Lung (tissue), 11 donors: ENCODE measurements at regions not wholly inside any gene's neighbourhood (a gene's known extent, or its start where the extent isn't known, plus 50 kb on each side); places are given as distances from the start of the nearest gene placed in this dataset.
"Not testable (repeated sequence)": the region's sequence is repeated elsewhere in the genome, so short reads cannot be mapped to it uniquely, and the experiment has no call there.

Experiments used
- ATAC-seq: fragments of 200-7000 bp; cut with Tn5 transposase; one replicate; pipeline ENCODE4 v1.9.1; 2020; ENCODE audit warnings: moderate number of reproducible peaks; ENCODE audit not compliant: insufficient read depth, low FRiP score
- DNase-seq, 3 donors: peaks; one replicate each; pipeline ENCODE4 v3.0.0-alpha.2; 2013 to 2017
- H3K27ac ChIP-seq, 2 donors: one replicate each; pipeline ENCODE4 v1.5.1; 2013; ENCODE audit warnings: mild to moderate bottlenecking in 2 of 2, moderate library complexity in 2 of 2, control low read depth in 1 of 2, inconsistent platforms in 1 of 2, low read depth in 1 of 2, low read length in 1 of 2
- H3K27me3 ChIP-seq, 3 donors: one replicate each; pipeline ENCODE4 v1.5.1; 2013; ENCODE audit warnings: low read length in 2 of 3; ENCODE audit not compliant: control insufficient read depth in 3 of 3, insufficient read depth in 3 of 3
- H3K36me3 ChIP-seq, 4 donors: one replicate each; pipeline ENCODE4 v1.5.1; 2013; ENCODE audit warnings: low read length in 4 of 4, mild to moderate bottlenecking in 1 of 4, moderate library complexity in 1 of 4; ENCODE audit not compliant: control insufficient read depth in 4 of 4, insufficient read depth in 4 of 4
- H3K4me1 ChIP-seq, 5 donors: one replicate each; pipeline ENCODE4 v1.5.1; 2013; ENCODE audit warnings: low read length in 5 of 5, mild to moderate bottlenecking in 2 of 5, moderate library complexity in 1 of 5; ENCODE audit not compliant: control insufficient read depth in 5 of 5, insufficient read depth in 5 of 5
- H3K4me3 ChIP-seq: one replicate; pipeline ENCODE4 v1.5.1; 2013; ENCODE audit warnings: mild to moderate bottlenecking, control low read depth, moderate library complexity
- H3K9ac ChIP-seq, 2 donors: one replicate each; pipeline ENCODE4 v1.5.1; 2013; ENCODE audit warnings: low read length in 2 of 2, control low read depth in 1 of 2; ENCODE audit not compliant: insufficient read depth in 1 of 2
- H3K9me3 ChIP-seq, 4 donors: one replicate each; pipeline ENCODE4 v1.5.1; 2013; ENCODE audit warnings: low read length in 3 of 4, mild to moderate bottlenecking in 1 of 4, moderate library complexity in 1 of 4; ENCODE audit not compliant: control insufficient read depth in 4 of 4, insufficient read depth in 3 of 4
- CTCF ChIP-seq: IDR thresholded peaks from 2 replicates; pipeline ENCODE4 v1.5.1; 2012; ENCODE audit warnings: mild to moderate bottlenecking; ENCODE audit errors: control extremely low read depth, extremely low read depth
- WGBS, 2 donors: extraction: QIAGEN DNeasy Blood & Tissue Kit; methylation state at CpG; one replicate each; pipeline ENCODE4 v1.1.7; 2013; 5-methylcytosine and 5-hydroxymethylcytosine counted together
- donor health status: control.
- donor health status: control.
- donor health status: Bipolar disorder and iron deficiency.
- donor health status: healthy.
- donor health status: DM: yes; HTN: yes; CAD: no.

- DNase-seq: peak in 2 of 3 donors; percentile 23 to 34
- H3K4me1 ChIP-seq: no peaks in the 10 kb centered on the region
- H3K27me3 ChIP-seq: no peaks in the 10 kb centered on the region
- no peak for ATAC-seq
- H3K9me3 ChIP-seq: no peaks in the 10 kb centered on the region
- H3K27ac ChIP-seq: no peak overlapping the region
- no peak overlapping the region for H3K9ac ChIP-seq
- no peak overlapping the region for H3K4me3 ChIP-seq
- WGBS, 2 donors: 40 to 52% methylated on average over 3 of the region's 3 CpGs
- no peaks in the 10 kb centered on the region for H3K36me3 ChIP-seq
- no peak for TF ChIP-seq CTCF
Observed at GRCh38 chr6:121711472-121711871, 276.0 kb downstream of the GJA1 start.

DNA sequence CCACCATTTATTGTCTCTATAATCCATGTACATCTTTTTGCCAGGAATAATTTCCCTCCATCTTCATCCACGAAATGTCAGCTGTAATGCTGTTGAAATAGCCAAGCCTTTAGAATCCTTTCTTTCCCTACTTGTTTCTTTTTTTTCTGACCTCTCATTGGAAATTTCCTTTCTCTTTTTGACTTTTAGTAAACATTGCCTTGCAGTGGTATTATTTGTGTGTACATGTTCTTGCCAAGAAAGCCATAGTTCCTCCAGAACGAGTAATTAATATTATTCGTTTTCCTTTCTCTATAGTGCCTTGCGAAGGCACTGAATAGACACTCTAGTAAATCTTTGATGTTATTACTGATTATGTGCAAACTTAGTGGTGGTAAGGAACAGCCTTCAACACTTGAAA lies 282.2 kb downstream of the GJA1 start:
- Histone ChIP-seq H3K4me1 (no peaks in the 10 kb centered on the region), H3K4me3 (no peak overlapping the region), H3K9ac (peak overlapping the region in 1 of 2 donors; percentile 23), H3K36me3 (no peaks in the 10 kb centered on the region), H3K27ac (no peak overlapping the region), H3K9me3 (peaks cover 0 to 6% (median 0%) of the 10 kb centered on the region in 4 donors), H3K27me3 (no peaks in the 10 kb centered on the region)
- no peak for TF ChIP-seq CTCF
- 50 to 62% methylated on average over 4 of the region's 4 CpGs for WGBS, 2 donors
- ATAC-seq (no peak), DNase-seq (peak in 2 of 3 donors; percentile 62 to 71)

DNA sequence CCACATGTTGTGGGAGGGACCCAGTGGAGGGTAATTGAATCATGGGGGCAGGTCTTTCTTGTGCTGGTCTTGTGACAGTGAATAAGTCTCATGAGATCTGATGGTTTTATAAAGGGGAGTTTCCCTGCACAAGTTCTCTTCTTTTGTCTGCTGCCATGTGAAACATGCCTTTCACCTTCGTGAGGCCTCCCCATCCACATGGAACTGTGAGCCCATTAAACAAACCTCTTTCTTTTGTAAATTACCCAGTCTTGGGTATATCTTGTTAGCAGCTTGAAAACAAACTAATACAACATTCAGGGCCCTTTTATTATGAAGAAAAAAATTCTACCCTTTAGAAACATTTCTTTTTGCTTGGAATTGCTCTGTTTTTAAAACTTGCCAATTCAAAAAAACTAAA lies 285.4 kb downstream of the GJA1 start:
- not testable (repeated sequence) for DNase-seq, H3K27me3 ChIP-seq, H3K9me3 ChIP-seq, H3K4me3 ChIP-seq, ATAC-seq, H3K27ac ChIP-seq, H3K9ac ChIP-seq, H3K4me1 ChIP-seq, H3K36me3 ChIP-seq
- WGBS, 2 donors: 81 to 100% methylated on average over 1 of the region's 1 CpG

DNA sequence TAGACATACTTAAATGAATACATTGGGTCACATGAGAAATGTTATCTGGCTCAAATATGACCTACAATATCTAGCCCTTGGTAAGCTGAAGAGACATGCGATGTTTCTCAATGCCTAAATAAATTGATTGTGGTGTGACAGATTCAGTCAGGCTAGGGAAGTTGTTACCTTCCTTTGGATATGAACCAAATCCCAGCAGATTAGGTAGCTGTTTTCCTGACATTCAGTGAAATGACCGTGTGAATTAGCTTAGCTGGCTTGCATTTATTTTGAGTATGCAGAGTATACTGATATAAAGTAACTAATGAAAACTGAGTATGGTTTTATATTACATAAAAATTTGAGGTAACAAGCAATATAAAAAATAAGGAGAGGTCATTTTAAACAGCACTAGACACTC lies 288.2 kb downstream of the GJA1 start:
- Histone ChIP-seq H3K9me3 (peaks cover 0 to 6% (median 0%) of the 10 kb centered on the region in 4 donors), H3K4me3 (no peak overlapping the region), H3K4me1 (no peaks in the 10 kb centered on the region), H3K36me3 (no peaks in the 10 kb centered on the region), H3K27ac (no peak overlapping the region), H3K27me3 (no peaks in the 10 kb centered on the region), H3K9ac (no peak overlapping the region)
- DNase-seq: no peak
- no peak for ATAC-seq
- WGBS, 2 donors: 61 to 66% methylated on average over 2 of the region's 2 CpGs
- no peak for TF ChIP-seq CTCF
